BJ (cell line): ENCODE measurements at regions not wholly inside any gene's neighbourhood (a gene's known extent, or its start where the extent isn't known, plus 50 kb on each side); places are given as distances from the start of the nearest gene placed in this dataset.

Experiments used
- CTCF ChIA-PET: fragments of 350-600 bp; formaldehyde crosslinking; extraction: SDS; loops from one replicate; lab custom pipeline; 2021; ENCODE audit warnings: antibody characterized with exemption, inconsistent platforms; lab: Yijun Ruan, JAX
- POLR2A ChIA-PET: fragments of 300-600 bp; sonication (Branson Sonifier 250); formaldehyde crosslinking; extraction: SDS; loops from one replicate; lab custom pipeline; 2021; ENCODE audit warnings: antibody characterized with exemption; lab: Charles Lee
- DNase-seq: peaks from one replicate; pipeline ENCODE4 v3.0.0-alpha.2; 2011; ENCODE audit warnings: low read depth
- H3K27me3 ChIP-seq: 2 replicates; pipeline ENCODE4 v1.6.0; 2011; ENCODE audit warnings: low read length; ENCODE audit not compliant: control insufficient read depth, insufficient read depth
- H3K36me3 ChIP-seq: 2 replicates; pipeline ENCODE4 v1.5.1; 2011; ENCODE audit warnings: low read length; ENCODE audit not compliant: control insufficient read depth, insufficient read depth
- H3K4me3 ChIP-seq: 2 replicates; pipeline ENCODE4 v1.5.1; 2011; ENCODE audit warnings: low read depth, mild to moderate bottlenecking, control low read depth, low read length
- CTCF ChIP-seq: IDR thresholded peaks from 2 replicates; pipeline ENCODE4 v1.5.1; 2011; ENCODE audit warnings: low read depth, mild to moderate bottlenecking, control low read depth, inconsistent platforms, low read length, moderate library complexity; ENCODE audit not compliant: insufficient read depth

GRCh38 chr12:19005257-19005801 lies 124.2 kb upstream of the PLEKHA5 start:
- no peaks in the 10 kb centered on the region for H3K27me3 ChIP-seq
- POLR2A ChIA-PET: no interaction called here
- TF ChIP-seq CTCF: no peak
- CTCF ChIA-PET: no interaction called here
- no peak for DNase-seq
- no peak overlapping the region for H3K4me3 ChIP-seq
- no peaks in the 10 kb centered on the region for H3K36me3 ChIP-seq

- CTCF ChIA-PET: interaction anchor here (0.7 kb wide), 1 partner anchor 9 kb away, joined by 5 read pairs; no protein-coding TSS in a partner anchor
- POLR2A ChIA-PET: no interaction called here
- H3K4me3 ChIP-seq: no peak overlapping the region
- no peak for DNase-seq
- no peaks in the 10 kb centered on the region for H3K36me3 ChIP-seq
- H3K27me3 ChIP-seq: no peaks in the 10 kb centered on the region
- TF ChIP-seq CTCF: no peak
Observed at GRCh38 chr12:19006626-19007137, 122.9 kb upstream of the PLEKHA5 start.

GRCh38 chr12:19008102-19008501 lies 121.4 kb upstream of the PLEKHA5 start:
- DNase-seq: no peak
- Histone ChIP-seq H3K27me3 (no peaks in the 10 kb centered on the region), H3K36me3 (no peaks in the 10 kb centered on the region), H3K4me3 (no peak overlapping the region)
- ChIA-PET POLR2A (no interaction called here), CTCF (no interaction called here)
- no peak for TF ChIP-seq CTCF

GRCh38 chr12:19010087-19010486 lies 119.4 kb upstream of the PLEKHA5 start:
- DNase-seq: no peak
- no peak for TF ChIP-seq CTCF
- no peak overlapping the region for H3K4me3 ChIP-seq
- no peaks in the 10 kb centered on the region for H3K36me3 ChIP-seq
- H3K27me3 ChIP-seq: no peaks in the 10 kb centered on the region
- ChIA-PET POLR2A (no interaction called here), CTCF (no interaction called here)

GRCh38 chr12:19010726-19011125 lies 118.8 kb upstream of the PLEKHA5 start:
- ChIA-PET CTCF (no interaction called here), POLR2A (no interaction called here)
- Histone ChIP-seq H3K4me3 (no peak overlapping the region), H3K27me3 (no peaks in the 10 kb centered on the region), H3K36me3 (no peaks in the 10 kb centered on the region)
- no peak for DNase-seq
- no peak for TF ChIP-seq CTCF
